GM13977 (cell line): ENCODE measurements at regions not wholly inside any gene's neighbourhood (a gene's known extent, or its start where the extent isn't known, plus 50 kb on each side); places are given as distances from the start of the nearest gene placed in this dataset.

Source experiments
- DNase-seq: peaks from one replicate; pipeline ENCODE4 v3.0.0; 2012; ENCODE audit warnings: low spot score
- in situ Hi-C: fragments of 300-500 bp; cut with MboI; formaldehyde crosslinking; loops from one replicate; pipeline ENCODE4 v1.12.0; 2022; ENCODE audit warnings: low sequenced_read_pairs, low pct_unique_long_range_greater_than_20kb, mixed read lengths, inconsistent platforms; ENCODE audit not compliant: unreplicated experiment
- TF ChIP-seq, protein P1 (sequence below): IDR thresholded peaks from 2 replicates; pipeline ENCODE4 v1.5.1; 2012; ENCODE audit warnings: mild to moderate bottlenecking, control low read depth; ENCODE audit not compliant: insufficient read depth; ENCODE audit errors: extremely low read depth, missing control alignments

DNA sequence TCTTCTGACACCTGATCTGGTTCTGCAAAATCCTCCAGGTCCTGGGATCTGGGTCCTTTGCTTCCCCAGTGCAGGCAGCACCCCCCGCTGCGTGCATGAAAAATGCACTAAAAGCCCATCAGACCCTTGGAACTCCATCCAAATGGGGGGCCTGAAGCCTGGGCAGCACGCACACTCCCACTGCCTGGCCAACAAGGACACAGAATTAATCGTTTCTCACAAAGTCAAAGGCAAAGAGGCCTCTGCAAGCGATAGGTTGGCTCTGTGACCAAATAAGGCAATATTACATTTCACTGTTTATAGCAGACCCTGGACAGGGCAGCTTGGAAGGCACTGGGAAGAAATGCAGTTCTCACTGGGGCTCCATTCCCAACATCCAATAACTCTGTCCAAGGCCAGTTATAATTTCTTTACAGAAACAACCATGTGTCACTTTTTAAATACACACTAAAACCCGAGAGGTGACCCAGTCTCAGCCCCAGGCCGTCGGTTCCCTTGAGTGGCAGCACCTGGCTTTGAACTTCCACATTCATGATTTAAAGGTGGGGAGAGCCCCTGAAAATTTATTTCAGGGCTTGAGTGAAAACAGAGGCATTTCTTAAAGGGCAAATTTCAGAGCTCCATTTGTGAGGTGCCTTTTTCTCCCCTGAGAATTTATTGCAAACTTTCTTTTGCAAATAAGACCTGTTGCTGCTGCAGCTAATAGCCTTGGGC, 114.4 kb upstream of the ANO1 start:
- in situ Hi-C loops = no loop called here
- TF ChIP-seq, protein P1, sequence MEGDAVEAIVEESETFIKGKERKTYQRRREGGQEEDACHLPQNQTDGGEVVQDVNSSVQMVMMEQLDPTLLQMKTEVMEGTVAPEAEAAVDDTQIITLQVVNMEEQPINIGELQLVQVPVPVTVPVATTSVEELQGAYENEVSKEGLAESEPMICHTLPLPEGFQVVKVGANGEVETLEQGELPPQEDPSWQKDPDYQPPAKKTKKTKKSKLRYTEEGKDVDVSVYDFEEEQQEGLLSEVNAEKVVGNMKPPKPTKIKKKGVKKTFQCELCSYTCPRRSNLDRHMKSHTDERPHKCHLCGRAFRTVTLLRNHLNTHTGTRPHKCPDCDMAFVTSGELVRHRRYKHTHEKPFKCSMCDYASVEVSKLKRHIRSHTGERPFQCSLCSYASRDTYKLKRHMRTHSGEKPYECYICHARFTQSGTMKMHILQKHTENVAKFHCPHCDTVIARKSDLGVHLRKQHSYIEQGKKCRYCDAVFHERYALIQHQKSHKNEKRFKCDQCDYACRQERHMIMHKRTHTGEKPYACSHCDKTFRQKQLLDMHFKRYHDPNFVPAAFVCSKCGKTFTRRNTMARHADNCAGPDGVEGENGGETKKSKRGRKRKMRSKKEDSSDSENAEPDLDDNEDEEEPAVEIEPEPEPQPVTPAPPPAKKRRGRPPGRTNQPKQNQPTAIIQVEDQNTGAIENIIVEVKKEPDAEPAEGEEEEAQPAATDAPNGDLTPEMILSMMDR = no peak
- no peak for DNase-seq

DNA sequence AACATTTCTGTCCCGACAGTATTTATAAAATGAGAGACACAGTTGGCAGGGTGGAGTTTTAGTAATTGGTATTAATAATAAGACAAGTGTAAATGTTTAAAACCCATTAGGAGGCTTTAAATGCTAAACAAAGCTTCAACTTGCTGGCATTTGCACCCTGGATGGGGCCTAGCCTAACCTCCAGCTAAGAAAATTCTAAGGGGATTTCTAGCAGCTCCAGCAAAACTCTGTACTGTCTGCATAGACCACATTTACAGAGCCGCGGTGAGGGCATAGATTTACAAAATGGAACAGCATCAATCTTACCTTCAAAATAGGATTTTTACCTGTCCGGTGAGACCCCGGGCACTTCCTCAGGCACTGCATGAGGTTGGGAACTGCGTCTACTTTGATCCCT, 113.9 kb upstream of the ANO1 start:
- in situ Hi-C loops = no loop called here
- no peak for DNase-seq
- TF ChIP-seq, protein P1 = no peak

DNA sequence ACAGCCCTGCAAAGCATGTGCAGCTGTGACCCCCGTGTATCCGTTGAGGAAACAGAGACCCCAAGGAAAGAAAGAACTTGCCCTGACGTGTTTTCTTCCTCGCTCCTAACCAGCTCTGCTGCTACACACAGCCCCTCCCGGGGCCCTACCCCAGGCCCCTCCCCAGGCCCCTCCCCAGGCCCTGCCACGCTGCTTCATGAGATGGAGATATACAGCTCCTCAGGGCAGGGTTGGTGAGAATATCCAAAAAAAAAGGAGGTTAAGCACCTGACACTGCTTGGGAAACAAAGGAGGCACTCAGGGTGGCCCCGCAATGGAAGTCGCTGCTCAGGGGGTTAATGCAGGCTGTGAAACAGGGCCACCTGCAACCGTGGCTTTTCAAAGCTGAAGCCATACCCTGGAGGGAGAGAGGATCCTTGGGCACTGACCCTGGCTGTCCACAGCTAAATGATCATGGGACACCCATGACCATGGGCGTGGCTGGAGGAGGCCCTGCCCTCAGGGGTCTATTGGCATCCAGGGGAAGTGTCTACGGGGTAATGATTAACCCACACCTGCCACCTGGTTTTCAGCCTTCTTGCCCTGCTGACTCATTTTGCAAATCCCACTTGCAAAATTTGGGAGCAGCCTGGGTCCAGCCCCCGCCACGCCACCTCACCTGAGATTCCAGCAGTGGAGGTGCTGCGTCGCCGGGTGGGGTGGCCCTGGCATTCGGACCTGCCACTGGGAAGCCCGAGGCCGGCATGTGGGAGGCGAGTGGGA, 112.1 kb upstream of the ANO1 start:
- DNase-seq = no peak
- in situ Hi-C loops = no loop called here
- TF ChIP-seq, protein P1 = no peak

DNA sequence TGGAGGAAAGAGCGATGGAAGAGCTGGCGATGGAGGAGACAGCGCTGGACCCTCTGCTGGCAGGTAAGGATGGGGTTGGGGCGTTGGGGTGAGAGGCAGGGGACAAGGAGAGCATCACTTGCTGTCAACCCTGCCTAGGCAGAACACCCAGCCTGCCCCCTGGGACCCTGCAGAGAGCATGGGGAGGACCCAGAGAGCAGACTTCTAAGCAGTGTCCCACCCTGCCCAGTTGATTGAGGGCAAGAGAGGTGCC, 111.6 kb upstream of the ANO1 start:
- TF ChIP-seq, protein P1 = no peak
- no peak for DNase-seq
- in situ Hi-C loops = no loop called here

DNA sequence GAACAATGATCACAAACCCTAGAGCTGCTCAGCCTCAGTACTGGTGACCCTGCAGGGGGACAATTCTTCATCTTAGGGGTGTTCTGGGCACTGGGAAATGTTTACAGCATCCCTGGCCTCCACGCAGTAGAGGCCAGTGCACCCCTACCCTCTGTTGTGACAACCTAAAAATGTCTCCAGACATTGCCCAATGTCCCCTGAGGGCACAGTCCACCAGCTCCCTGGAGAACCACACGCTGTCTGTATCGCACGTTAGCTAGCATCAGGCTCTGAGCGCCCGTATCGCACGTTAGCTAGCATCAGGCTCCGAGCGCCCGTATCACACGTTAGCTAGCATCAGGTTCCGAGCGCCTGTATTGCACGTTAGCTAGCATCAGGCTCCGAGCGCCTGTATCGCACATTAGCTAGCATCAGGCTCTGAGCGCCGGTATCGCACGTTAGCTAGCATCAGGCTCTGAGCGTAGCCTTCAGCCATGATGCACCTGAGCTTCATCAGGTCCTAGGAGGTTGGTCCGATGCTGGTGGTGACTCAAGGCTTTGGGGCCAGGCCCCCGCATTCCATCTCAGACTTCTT, 111.1 kb upstream of the ANO1 start:
- DNase-seq = no peak
- in situ Hi-C loops = no loop called here
- TF ChIP-seq, protein P1 = no peak

DNA sequence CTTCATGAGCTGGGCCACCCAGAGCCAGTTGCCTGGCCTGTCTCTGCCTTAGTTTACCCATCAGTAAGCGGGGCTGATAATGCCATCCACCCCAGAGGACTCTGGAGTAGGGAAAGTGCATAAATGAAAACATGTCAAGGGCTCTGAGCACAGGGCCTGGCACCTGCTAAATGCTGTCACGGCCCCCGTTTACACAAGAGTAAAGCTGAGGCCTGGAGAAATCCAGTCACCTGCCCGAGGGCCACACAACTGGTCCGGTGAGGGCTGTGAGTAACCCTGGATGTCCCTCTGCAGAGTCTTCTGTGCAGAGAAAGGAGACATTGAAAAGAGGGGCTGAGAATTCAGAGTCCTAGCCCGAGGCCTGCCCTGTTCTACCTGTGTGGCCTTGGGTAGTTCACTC, 110.6 kb upstream of the ANO1 start:
- DNase-seq = no peak
- TF ChIP-seq, protein P1 = no peak
- in situ Hi-C loops = no loop called here
